ENCODE measurements at regions not wholly inside any gene's neighbourhood (a gene's known extent, or its start where the extent isn't known, plus 50 kb on each side); places are given as distances from the start of the nearest gene placed in this dataset.

DNA sequence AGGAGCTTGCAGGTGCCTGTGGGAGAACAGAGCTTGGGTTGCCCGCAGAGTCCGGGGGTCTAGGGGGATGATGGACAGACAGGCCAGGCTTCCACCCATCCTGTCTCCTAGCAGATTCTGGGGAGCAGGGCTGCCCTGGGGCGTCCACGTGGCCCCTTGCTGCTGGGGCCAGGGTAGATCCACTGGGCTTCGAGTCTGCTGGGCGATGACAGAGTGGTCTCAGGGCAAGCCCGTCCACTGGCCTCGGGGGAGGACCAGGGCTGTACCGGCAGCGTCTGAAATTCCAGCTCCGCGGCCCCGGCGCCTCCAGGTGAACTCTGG lies 124.2 kb upstream of the IRX4 start:
- no peak overlapping the region for H3K27ac Mint-ChIP-seq
- no peak for DNase-seq
- ATAC-seq = no peak
- H3K4me3 Mint-ChIP-seq = no peak overlapping the region
- H3K4me1 Mint-ChIP-seq = peaks cover 3% of the 10 kb centered on the region
- H3K27me3 Mint-ChIP-seq = peaks cover 65% of the 10 kb centered on the region
- no peaks in the 10 kb centered on the region for H3K9me3 ChIP-seq (ENCODE audit: control insufficient read depth, low read length, poor library complexity, severe bottlenecking)
- no peaks in the 10 kb centered on the region for H3K36me3 Mint-ChIP-seq (ENCODE audit: low read depth)

DNA sequence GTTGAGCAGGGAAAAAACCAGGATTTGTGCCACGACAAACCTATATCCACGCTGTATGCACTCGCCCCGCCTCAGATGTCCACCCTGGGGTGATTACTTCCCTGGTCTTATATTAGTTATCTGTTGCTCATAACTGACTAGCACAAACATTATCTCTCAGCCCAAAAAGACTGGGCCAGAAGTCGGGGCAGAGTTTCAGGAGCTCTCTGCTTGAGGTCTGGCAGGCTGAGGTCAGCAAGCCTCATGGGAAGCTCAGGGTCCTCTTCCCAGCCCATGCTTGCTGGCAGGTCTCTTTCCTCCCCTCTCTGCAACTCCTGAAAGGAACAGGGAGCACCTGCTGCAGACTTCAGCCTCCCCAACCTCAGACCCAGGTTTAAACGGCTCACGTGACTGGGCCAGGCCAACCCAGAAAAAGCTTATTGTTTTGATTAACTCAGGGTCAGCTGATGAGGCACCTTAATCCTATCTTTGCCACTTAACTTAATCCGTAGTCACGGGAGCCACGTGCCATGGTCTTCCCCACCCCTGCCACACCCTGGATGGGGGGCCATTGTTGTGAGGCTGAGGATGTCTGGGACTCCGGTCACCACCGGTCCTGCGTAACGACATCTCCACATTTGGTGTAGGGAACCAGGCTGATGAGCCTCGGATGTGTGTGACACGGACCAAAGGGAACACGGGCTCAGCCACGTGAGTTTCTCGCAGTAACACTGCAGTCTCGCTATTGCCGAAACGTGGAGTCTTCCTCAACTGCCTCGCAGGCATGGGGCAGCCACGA lies 123.7 kb upstream of the IRX4 start:
- no peak for DNase-seq
- Mint-ChIP-seq H3K4me1 (peaks cover 3% of the 10 kb centered on the region), H3K4me3 (no peak overlapping the region), H3K27me3 (peaks cover 59% of the 10 kb centered on the region), H3K27ac (no peak overlapping the region), H3K36me3 (ENCODE audit: low read depth) (no peaks in the 10 kb centered on the region)
- no peaks in the 10 kb centered on the region for H3K9me3 ChIP-seq (ENCODE audit: control insufficient read depth, low read length, poor library complexity, severe bottlenecking)
- no peak for ATAC-seq

DNA sequence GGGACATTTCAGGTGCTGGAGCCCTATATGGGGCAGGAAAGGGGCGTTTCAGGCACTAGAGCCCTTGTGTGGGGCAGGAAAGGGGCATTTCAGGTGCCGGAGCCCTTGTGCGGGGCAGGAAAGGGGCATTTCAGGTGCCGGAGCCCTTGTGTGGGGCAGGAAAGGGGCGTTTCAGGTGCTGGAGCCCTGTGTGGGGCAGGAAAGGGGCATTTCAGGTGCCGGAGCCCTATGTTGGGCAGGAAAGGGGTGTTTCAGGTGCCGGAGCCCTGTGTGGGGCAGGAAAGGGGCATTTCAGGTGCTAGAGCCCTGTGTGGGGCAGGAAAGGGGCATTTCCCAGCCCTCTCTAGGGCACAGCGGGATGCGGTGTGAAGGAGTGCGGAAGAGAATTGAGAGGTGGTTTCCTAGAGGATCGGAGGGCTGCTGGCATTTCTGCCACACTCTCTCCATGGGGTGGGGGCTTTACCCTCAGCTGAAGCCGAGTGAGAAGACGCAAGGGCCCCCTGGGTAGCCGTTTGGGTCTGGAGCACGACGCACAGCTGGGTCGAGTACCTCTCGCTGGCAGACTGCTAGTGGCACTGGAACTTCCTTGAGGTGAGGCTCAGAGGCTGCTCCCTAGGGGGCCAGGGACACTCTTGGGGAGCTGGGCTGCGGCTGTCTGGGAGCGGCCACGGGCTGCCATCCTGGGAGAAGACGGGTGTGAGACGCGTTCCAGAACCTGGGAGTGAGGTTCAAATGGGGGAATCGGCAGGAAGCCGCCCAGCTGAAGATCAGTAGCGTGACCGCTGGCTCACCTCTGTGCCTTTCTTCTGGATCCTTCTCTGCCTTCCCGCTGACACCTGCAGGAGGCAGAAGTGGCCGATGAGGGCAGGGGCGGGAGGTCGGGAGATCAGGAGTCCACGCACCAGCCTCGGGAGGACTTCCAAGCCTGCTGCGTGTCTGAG lies 122.6 kb upstream of the IRX4 start:
- Mint-ChIP-seq H3K4me1 (peaks cover 3% of the 10 kb centered on the region), H3K27me3 (peaks cover 61% of the 10 kb centered on the region), H3K4me3 (no peak overlapping the region), H3K36me3 (ENCODE audit: low read depth) (no peaks in the 10 kb centered on the region), H3K27ac (no peak overlapping the region)
- no peak for DNase-seq
- no peak for ATAC-seq
- H3K9me3 ChIP-seq (ENCODE audit: control insufficient read depth, low read length, poor library complexity, severe bottlenecking) = no peaks in the 10 kb centered on the region

DNA sequence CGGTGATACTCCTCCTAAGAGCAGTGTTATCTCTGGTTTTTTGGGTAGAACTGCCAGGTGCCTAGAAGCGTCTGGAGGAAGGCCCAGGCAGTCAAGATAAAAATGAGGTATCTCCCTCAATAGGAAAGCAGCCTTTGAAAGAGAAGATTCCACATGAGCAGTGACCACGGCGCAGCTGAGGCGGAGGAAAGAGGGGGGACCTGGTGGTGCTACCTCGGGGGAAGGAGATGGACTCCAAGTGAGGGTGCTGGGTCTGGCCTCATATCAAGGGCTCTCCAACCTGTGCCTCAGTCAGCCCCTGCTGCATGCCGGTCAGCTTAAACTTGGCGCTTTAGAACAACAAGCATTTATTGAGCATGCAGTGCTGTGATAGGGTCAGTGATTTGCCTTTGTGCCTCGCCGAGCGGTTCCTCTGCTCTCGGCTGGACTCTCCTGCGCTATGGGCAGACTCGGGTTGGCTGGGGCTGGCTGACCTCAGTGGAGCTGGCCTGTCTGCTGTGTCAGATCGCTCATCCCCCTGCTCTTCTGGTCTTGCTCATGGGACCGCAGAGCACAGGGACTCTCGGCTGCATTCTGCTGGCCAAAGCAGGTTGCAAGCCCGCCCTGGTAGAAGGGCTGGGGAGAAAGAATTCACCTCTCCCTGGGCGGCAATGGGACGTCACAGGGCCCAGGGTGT lies 121.1 kb upstream of the IRX4 start:
- H3K4me3 Mint-ChIP-seq = no peak overlapping the region
- no peaks in the 10 kb centered on the region for H3K4me1 Mint-ChIP-seq
- H3K36me3 Mint-ChIP-seq (ENCODE audit: low read depth) = no peaks in the 10 kb centered on the region
- H3K27ac Mint-ChIP-seq = no peak overlapping the region
- DNase-seq = no peak
- peaks cover 52% of the 10 kb centered on the region for H3K27me3 Mint-ChIP-seq
- ATAC-seq = no peak
- no peaks in the 10 kb centered on the region for H3K9me3 ChIP-seq (ENCODE audit: control insufficient read depth, low read length, poor library complexity, severe bottlenecking)

DNA sequence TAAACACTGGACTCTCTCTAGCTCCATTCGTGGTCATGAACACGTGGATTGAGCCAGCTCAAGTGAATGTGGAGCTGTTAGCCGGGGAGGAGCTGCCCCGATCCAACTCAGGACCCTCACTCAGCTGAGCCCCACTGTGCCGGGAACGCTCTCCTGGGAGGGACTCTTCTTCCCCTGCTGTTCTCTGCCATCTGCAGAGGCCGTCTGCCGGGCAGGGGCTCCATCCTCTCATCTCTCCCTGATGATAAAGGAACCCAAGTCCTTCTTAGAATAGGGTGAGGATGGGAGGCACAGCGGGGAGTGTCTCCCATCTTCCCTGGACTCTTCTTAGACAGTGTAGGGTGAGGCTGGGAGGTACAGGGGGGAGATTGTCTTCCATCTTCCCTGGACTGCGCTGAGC lies 120.5 kb upstream of the IRX4 start:
- H3K4me3 Mint-ChIP-seq = no peak overlapping the region
- no peaks in the 10 kb centered on the region for H3K4me1 Mint-ChIP-seq
- no peaks in the 10 kb centered on the region for H3K36me3 Mint-ChIP-seq (ENCODE audit: low read depth)
- DNase-seq (no peak), ATAC-seq (no peak)
- no peak overlapping the region for H3K27ac Mint-ChIP-seq
- H3K27me3 Mint-ChIP-seq = peaks cover 46% of the 10 kb centered on the region
- H3K9me3 ChIP-seq (ENCODE audit: control insufficient read depth, low read length, poor library complexity, severe bottlenecking) = no peaks in the 10 kb centered on the region

DNA sequence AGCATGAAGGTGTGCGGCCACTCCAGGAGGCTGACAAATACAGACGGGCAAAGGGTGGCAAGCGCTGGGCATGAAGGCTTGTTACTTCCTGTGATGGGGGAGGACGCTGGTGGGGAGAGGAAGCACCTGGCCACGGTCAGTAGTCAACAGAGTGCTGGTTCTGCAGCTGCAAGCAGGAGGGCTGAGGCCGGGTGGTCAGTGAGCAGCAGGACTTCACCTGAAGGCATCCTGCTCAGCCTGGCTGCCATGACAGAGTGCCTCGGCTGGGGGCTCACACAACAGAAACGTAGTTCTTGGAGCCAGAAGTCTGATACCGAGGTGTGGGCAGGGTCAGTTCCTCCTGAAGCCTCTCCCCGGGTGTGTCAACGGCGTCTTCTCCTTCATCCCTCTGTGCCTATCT lies 118.6 kb upstream of the IRX4 start:
- H3K4me1 Mint-ChIP-seq = no peaks in the 10 kb centered on the region
- no peaks in the 10 kb centered on the region for H3K9me3 ChIP-seq (ENCODE audit: control insufficient read depth, low read length, poor library complexity, severe bottlenecking)
- no peak for ATAC-seq
- H3K27ac Mint-ChIP-seq = no peak overlapping the region
- peaks cover 37% of the 10 kb centered on the region for H3K27me3 Mint-ChIP-seq
- H3K36me3 Mint-ChIP-seq (ENCODE audit: low read depth) = no peaks in the 10 kb centered on the region
- DNase-seq = no peak
- H3K4me3 Mint-ChIP-seq = no peak overlapping the region

DNA sequence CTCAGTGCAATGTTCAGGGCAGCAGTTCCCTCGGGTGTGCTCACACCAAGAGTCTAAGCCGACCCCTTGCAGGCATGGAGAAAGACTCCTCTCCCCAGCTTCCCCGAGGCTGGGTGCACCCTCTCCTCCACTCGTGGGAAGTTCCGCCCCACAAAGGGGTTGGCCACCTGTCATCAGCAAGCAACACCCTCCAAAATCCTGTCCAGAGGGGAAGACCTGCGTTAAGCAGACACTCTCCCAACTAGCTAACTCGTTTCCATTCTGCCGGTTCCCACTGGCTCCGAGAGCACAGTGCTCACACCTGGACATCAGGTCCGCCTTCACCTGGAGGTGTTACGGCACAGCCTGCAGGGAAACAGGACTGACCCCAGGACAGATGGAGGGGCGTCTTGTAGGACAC lies 117.9 kb upstream of the IRX4 start:
- no peaks in the 10 kb centered on the region for H3K4me1 Mint-ChIP-seq
- DNase-seq (no peak), ATAC-seq (no peak)
- peaks cover 36% of the 10 kb centered on the region for H3K27me3 Mint-ChIP-seq
- no peaks in the 10 kb centered on the region for H3K9me3 ChIP-seq (ENCODE audit: control insufficient read depth, low read length, poor library complexity, severe bottlenecking)
- H3K4me3 Mint-ChIP-seq = no peak overlapping the region
- H3K27ac Mint-ChIP-seq = no peak overlapping the region
- no peaks in the 10 kb centered on the region for H3K36me3 Mint-ChIP-seq (ENCODE audit: low read depth)

DNA sequence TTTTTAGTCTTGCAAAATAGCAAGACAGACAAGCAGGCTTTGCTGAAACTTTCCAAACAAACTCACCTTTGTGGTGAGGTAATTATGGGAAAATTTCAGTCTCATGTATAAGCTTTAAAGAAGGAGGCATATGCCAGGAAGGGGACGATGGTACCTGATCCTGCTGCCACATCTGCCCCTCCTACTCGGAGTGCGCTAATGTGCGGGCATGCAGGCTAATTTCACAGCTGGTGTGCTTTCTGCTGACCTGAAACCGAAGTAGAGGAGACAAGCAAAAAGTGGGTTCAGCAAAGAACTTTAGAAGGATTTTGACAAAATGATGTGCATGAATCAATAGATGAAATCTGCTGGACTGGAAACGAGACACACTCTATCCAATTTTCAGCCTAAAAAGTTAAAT lies 117.1 kb upstream of the IRX4 start:
- no peak for ATAC-seq
- no peak overlapping the region for H3K27ac Mint-ChIP-seq

DNA sequence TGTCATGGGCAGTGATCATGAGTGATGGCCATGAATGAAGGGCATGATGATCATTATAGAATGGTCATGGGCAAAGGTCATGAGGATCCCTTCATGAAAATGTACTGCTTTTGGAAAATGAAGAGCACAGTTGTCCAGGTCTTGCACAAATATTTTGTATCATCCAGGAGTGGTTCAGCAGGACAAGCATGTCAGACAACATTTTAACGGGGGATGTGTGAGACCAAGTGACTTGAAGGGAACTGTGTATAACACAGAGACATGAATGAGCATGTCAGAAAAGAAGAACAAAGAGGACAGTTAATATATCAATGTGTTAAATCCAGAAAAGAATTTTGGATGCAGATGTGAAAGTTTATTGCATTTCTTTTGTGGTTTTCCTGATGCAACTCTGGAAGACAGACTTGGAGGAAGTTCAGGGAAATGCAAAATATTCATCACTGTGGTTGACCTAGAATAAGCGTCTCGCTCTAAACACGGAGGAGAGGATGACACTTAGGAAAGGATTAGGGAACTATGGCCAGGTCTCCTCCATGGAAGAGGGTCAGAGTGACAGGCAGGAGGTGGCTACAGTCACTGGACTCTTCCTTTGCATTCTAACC lies 116.1 kb upstream of the IRX4 start:
- no peak overlapping the region for H3K27ac Mint-ChIP-seq
- no peaks in the 10 kb centered on the region for H3K36me3 Mint-ChIP-seq (ENCODE audit: low read depth)
- no peaks in the 10 kb centered on the region for H3K4me1 Mint-ChIP-seq
- H3K4me3 Mint-ChIP-seq = no peak overlapping the region
- H3K27me3 Mint-ChIP-seq = peaks cover 26% of the 10 kb centered on the region
- DNase-seq (no peak), ATAC-seq (no peak)
- H3K9me3 ChIP-seq (ENCODE audit: control insufficient read depth, low read length, poor library complexity, severe bottlenecking) = no peaks in the 10 kb centered on the region

More for the DNA sequence above, 117.1 kb upstream of the IRX4 start:
- DNase-seq = no peak
- Mint-ChIP-seq H3K27me3 (peaks cover 31% of the 10 kb centered on the region), H3K4me1 (no peaks in the 10 kb centered on the region), H3K36me3 (ENCODE audit: low read depth) (no peaks in the 10 kb centered on the region), H3K4me3 (no peak overlapping the region)
- H3K9me3 ChIP-seq (ENCODE audit: control insufficient read depth, low read length, poor library complexity, severe bottlenecking) = no peaks in the 10 kb centered on the region

DNA sequence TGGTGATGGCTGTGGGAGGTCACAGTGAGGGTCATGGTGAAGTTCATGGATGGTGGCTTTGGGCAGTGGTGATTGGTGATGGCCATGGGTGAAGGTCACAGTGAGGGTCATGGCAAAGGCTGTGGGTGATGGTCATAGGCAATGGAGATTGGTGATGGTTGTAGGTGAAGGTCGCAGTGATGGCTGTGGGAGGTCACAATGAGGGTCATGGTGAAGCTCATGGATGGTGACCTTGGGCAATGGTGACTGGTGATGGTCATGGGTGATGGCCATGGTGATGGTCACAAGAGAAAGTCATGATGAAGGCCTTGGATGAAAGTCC lies 115.6 kb upstream of the IRX4 start:
- H3K27ac Mint-ChIP-seq = no peak overlapping the region
- ATAC-seq = no peak
- no peak for DNase-seq
- H3K4me3 Mint-ChIP-seq = no peak overlapping the region
- H3K9me3 ChIP-seq (ENCODE audit: control insufficient read depth, low read length, poor library complexity, severe bottlenecking) = no peaks in the 10 kb centered on the region
- H3K27me3 Mint-ChIP-seq = peaks cover 24% of the 10 kb centered on the region
- H3K4me1 Mint-ChIP-seq = no peaks in the 10 kb centered on the region
- H3K36me3 Mint-ChIP-seq (ENCODE audit: low read depth) = no peaks in the 10 kb centered on the region

DNA sequence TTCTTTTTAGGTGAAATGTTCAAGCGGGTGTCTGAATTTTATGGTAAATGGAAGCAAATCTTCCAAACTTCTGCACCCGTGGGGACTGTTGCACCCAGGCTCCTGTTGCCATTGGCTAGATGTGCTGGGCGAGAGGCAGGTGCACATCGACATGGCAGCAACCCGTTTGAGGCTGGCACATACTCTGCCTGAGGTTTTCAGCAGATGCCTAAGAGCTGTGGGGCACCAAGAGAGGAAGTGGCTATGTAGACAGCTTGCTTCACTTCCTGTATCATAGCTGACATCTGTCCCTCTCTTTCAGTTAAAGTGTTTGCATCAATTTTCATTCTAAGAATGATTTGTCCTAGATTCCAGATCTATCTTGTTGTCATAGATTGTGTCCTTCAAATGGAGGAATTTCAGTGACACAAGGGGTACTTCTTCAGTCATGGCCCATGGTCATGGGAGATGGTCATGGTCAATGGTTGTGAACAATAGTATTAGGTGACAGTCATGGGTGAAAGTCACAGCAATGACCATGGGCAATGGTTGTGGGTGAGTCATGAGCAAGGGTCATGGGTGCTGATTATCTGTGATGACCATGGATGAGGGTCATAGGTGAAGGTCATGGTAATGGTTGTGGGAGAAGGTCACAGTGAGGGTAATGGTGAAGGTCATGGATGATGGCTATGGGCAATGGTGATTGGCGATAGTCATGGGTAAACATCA lies 115.1 kb upstream of the IRX4 start:
- H3K4me1 Mint-ChIP-seq = no peaks in the 10 kb centered on the region
- H3K9me3 ChIP-seq (ENCODE audit: control insufficient read depth, low read length, poor library complexity, severe bottlenecking) = no peaks in the 10 kb centered on the region
- ATAC-seq (no peak), DNase-seq (no peak)
- H3K4me3 Mint-ChIP-seq = no peak overlapping the region
- H3K36me3 Mint-ChIP-seq (ENCODE audit: low read depth) = no peaks in the 10 kb centered on the region
- peaks cover 22% of the 10 kb centered on the region for H3K27me3 Mint-ChIP-seq
- H3K27ac Mint-ChIP-seq = no peak overlapping the region

DNA sequence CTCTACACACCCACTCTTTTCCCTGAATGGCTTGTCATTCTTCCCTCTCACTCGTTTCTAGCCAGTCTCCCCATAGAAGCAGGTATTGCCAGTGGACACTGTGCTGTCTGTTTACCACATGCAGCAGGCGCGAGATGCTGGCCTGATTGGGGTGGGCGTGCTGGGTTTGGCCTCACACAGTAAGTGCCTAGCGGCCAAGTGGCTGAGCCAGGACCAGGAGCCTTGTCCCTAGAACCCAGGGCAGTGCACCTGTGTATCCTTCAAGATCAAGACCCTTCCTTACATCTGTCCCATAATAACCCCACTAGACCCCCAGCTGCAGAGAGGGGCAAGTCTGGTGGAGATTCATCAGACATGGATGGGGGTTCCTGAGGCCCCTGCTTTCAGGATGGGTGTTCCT lies 112.8 kb upstream of the IRX4 start:
- H3K9me3 ChIP-seq (ENCODE audit: control insufficient read depth, low read length, poor library complexity, severe bottlenecking) = no peaks in the 10 kb centered on the region
- peaks cover 14% of the 10 kb centered on the region for H3K27me3 Mint-ChIP-seq
- H3K4me3 Mint-ChIP-seq = no peak overlapping the region
- no peak overlapping the region for H3K27ac Mint-ChIP-seq
- H3K36me3 Mint-ChIP-seq (ENCODE audit: low read depth) = no peaks in the 10 kb centered on the region
- no peaks in the 10 kb centered on the region for H3K4me1 Mint-ChIP-seq
- DNase-seq (no peak), ATAC-seq (no peak)

DNA sequence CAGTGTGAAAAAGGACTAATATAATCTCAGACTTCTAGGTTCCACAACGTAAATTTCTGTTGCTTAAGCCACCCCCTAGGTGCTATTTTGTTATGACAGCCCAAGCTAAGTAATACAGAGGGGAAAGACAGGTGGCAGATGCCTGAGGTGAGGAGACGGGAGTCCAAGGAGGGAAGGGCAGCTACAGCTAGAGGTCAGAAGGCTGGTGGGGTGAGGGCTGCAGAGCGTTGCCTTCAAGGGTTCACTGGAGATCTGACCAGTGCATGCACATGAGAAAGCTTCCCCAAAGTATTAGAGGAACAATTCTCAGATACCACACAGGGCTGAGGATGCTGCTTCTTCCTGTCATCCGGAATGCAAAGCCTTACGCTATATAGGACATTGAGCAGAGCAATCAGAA lies 104.7 kb upstream of the IRX4 start:
- ATAC-seq (no peak), DNase-seq (no peak)
- H3K4me1 Mint-ChIP-seq = no peaks in the 10 kb centered on the region
- no peak overlapping the region for H3K27ac Mint-ChIP-seq
- H3K27me3 Mint-ChIP-seq = peaks cover 46% of the 10 kb centered on the region
- H3K4me3 Mint-ChIP-seq = no peak overlapping the region
- H3K9me3 ChIP-seq (ENCODE audit: control insufficient read depth, low read length, poor library complexity, severe bottlenecking) = no peaks in the 10 kb centered on the region
- H3K36me3 Mint-ChIP-seq (ENCODE audit: low read depth) = no peaks in the 10 kb centered on the region

Data from T-helper 17 cell (primary cell).